Astrocyte (in vitro differentiated cells and primary cell): ENCODE measurements at regions not wholly inside any gene's neighbourhood (a gene's known extent, or its start where the extent isn't known, plus 50 kb on each side); places are given as distances from the start of the nearest gene placed in this dataset.

ENCODE experiments used
- DNase-seq: peaks from one replicate; pipeline ENCODE4 v3.0.0-alpha.2; 2010; ENCODE audit warnings: low read depth
- FAIRE-seq: peaks from 2 replicates; lab custom pipeline; 2011; peaks lifted over from hg19 to GRCh38; lab: Jason Lieb, UNC
- H2AFZ ChIP-seq: 2 replicates; pipeline ENCODE4 v1.6.0; 2012; ENCODE audit warnings: low read depth, low read length, inconsistent platforms
- H3K27ac ChIP-seq: 2 replicates; pipeline ENCODE4 v1.5.1; 2011; ENCODE audit warnings: low read depth, low read length, inconsistent platforms
- H3K27me3 ChIP-seq: 2 replicates; pipeline ENCODE4 v1.6.0; 2011; ENCODE audit warnings: low read length, inconsistent platforms; ENCODE audit not compliant: insufficient read depth
- H3K36me3 ChIP-seq: 2 replicates; pipeline ENCODE4 v1.5.1; 2011; ENCODE audit warnings: low read length, inconsistent platforms; ENCODE audit not compliant: insufficient read depth
- H3K4me1 ChIP-seq: 2 replicates; pipeline ENCODE4 v1.5.1; 2011; ENCODE audit warnings: low read length, inconsistent platforms; ENCODE audit not compliant: insufficient read depth
- H3K4me2 ChIP-seq: 2 replicates; pipeline ENCODE4 v1.6.0; 2012; ENCODE audit warnings: low read length, inconsistent platforms
- H3K4me3 ChIP-seq: 2 replicates; pipeline ENCODE4 v1.5.1; 2011; ENCODE audit warnings: low read depth, mild to moderate bottlenecking, low read length, inconsistent platforms; ENCODE audit not compliant: insufficient read depth
- H3K79me2 ChIP-seq: 2 replicates; pipeline ENCODE4 v1.6.0; 2012; ENCODE audit warnings: mild to moderate bottlenecking, low read length, inconsistent platforms; ENCODE audit not compliant: insufficient read depth
- H3K9ac ChIP-seq: 2 replicates; pipeline ENCODE4 v1.6.0; 2012; ENCODE audit warnings: mild to moderate bottlenecking, low read length, inconsistent platforms
- H3K9me3 ChIP-seq: 2 replicates; pipeline ENCODE4 v1.5.1; 2012; ENCODE audit warnings: low read depth, mild to moderate bottlenecking, low read length, inconsistent platforms; ENCODE audit not compliant: insufficient read depth
- H4K20me1 ChIP-seq: 2 replicates; pipeline ENCODE4 v1.6.0; 2012; ENCODE audit warnings: low read length, inconsistent platforms; ENCODE audit not compliant: insufficient read depth
- H3K27ac Mint-ChIP-seq: one replicate; pipeline ENCODE4 v1.8.0; 2021; ENCODE audit warnings: mild to moderate bottlenecking, mixed read lengths; ENCODE audit not compliant: unreplicated experiment
- H3K27me3 Mint-ChIP-seq: one replicate; pipeline ENCODE4 v1.8.0; 2021; ENCODE audit warnings: low read depth, mixed read lengths; ENCODE audit not compliant: unreplicated experiment
- H3K36me3 Mint-ChIP-seq: one replicate; pipeline ENCODE4 v1.8.0; 2021; ENCODE audit warnings: low read depth, mixed read lengths; ENCODE audit not compliant: unreplicated experiment
- H3K4me1 Mint-ChIP-seq: one replicate; pipeline ENCODE4 v1.8.0; 2021; ENCODE audit warnings: low read depth, mixed read lengths; ENCODE audit not compliant: unreplicated experiment
- H3K4me3 Mint-ChIP-seq: one replicate; pipeline ENCODE4 v1.8.0; 2021; ENCODE audit warnings: mild to moderate bottlenecking, moderate library complexity, mixed read lengths; ENCODE audit not compliant: unreplicated experiment
- H3K9me3 Mint-ChIP-seq: one replicate; pipeline ENCODE4 v1.8.0; 2021; ENCODE audit warnings: mild to moderate bottlenecking, mixed read lengths; ENCODE audit not compliant: unreplicated experiment
- CTCF ChIP-seq: IDR thresholded peaks from 2 replicates; pipeline ENCODE4 v1.5.1; 2011; ENCODE audit warnings: low read depth, mild to moderate bottlenecking, inconsistent platforms, low read length, moderate library complexity; ENCODE audit not compliant: insufficient read depth
- EZH2 ChIP-seq: IDR thresholded peaks from 2 replicates; pipeline ENCODE4 v1.6.1; 2012; ENCODE audit warnings: mild to moderate bottlenecking, low read length, inconsistent platforms; ENCODE audit not compliant: insufficient read depth

DNA sequence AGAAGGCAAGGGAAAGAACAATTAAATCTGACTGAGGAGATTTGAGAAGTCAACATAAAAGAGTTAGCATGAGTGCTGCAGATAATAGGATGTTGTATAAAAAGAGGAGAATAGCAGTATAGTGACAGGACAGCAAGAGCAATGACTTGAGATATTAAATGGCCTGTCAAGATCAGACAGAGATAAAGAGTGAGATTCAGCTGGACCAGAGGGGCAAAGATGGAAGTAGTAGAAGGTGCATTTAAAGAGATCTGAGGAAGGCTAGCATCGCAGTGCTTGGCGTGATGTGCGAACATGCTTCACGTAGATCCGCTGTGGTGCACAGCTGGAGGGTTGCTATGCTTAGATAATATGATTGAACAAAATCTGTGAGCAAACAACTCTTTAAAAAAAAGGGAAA, 1422.6 kb upstream of the CDH8 start:
- no peak overlapping the region for H3K27ac Mint-ChIP-seq

GRCh38 chr16:63457869-63458268, 1421.6 kb upstream of the CDH8 start:
- H4K20me1 ChIP-seq: no peaks in the 10 kb centered on the region
- no peak for DNase-seq
- no peak overlapping the region for H2AFZ ChIP-seq
- no peaks in the 10 kb centered on the region for H3K27me3 ChIP-seq
- H3K4me2 ChIP-seq: no peak overlapping the region
- no peak overlapping the region for H3K4me3 ChIP-seq
- Mint-ChIP-seq H3K27ac (no peak overlapping the region), H3K9me3 (no peaks in the 10 kb centered on the region), H3K4me1 (no peaks in the 10 kb centered on the region), H3K36me3 (no peaks in the 10 kb centered on the region), H3K4me3 (no peak overlapping the region), H3K27me3 (no peaks in the 10 kb centered on the region)
- H3K27ac ChIP-seq: no peak overlapping the region
- no peak for FAIRE-seq
- no peaks in the 10 kb centered on the region for H3K9me3 ChIP-seq
- no peaks in the 10 kb centered on the region for H3K79me2 ChIP-seq
- no peaks in the 10 kb centered on the region for H3K36me3 ChIP-seq
- TF ChIP-seq CTCF: no peak
- no peak for TF ChIP-seq EZH2
- no peak overlapping the region for H3K9ac ChIP-seq
- no peaks in the 10 kb centered on the region for H3K4me1 ChIP-seq

More for the DNA sequence above, 1422.6 kb upstream of the CDH8 start:
- FAIRE-seq (no peak), DNase-seq (no peak)
- Histone ChIP-seq H3K9me3 (no peaks in the 10 kb centered on the region), H3K79me2 (no peaks in the 10 kb centered on the region), H3K4me2 (no peak overlapping the region), H3K4me1 (no peaks in the 10 kb centered on the region), H3K4me3 (no peak overlapping the region), H3K9ac (no peak overlapping the region), H3K36me3 (no peaks in the 10 kb centered on the region), H3K27ac (no peak overlapping the region), H4K20me1 (no peaks in the 10 kb centered on the region), H3K27me3 (no peaks in the 10 kb centered on the region), H2AFZ (no peak overlapping the region)
- Mint-ChIP-seq H3K36me3 (no peaks in the 10 kb centered on the region), H3K4me3 (no peak overlapping the region), H3K9me3 (no peaks in the 10 kb centered on the region), H3K4me1 (no peaks in the 10 kb centered on the region), H3K27me3 (no peaks in the 10 kb centered on the region)
- TF ChIP-seq EZH2 (no peak), CTCF (no peak)

DNA sequence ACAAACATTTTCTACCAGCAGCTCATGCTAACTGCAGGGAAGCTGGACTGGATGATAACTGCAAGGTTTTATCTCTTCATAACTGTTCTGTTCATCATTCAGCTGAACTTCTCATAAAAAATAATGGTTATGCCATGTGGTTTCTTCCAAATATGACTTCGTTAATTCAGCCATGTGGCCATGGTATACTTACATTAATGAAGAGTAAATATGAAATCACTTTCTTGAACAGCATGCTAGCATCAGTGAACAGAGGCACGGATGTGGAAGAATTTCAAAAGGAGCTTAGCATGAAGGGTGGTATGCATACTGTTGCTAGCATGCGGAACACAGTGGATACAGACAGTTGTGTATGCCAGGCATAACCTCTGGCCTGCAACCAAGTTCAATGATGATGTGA, 1417.0 kb upstream of the CDH8 start:
- Mint-ChIP-seq H3K4me1 (no peaks in the 10 kb centered on the region), H3K27ac (no peak overlapping the region)
- FAIRE-seq: no peak

More for the DNA sequence above, 1417.0 kb upstream of the CDH8 start:
- Histone ChIP-seq H3K9me3 (no peaks in the 10 kb centered on the region), H3K4me3 (no peak overlapping the region), H3K4me2 (no peak overlapping the region), H3K27ac (no peak overlapping the region), H3K4me1 (no peaks in the 10 kb centered on the region), H3K36me3 (no peaks in the 10 kb centered on the region), H3K79me2 (no peaks in the 10 kb centered on the region), H3K9ac (no peak overlapping the region), H2AFZ (no peak overlapping the region), H4K20me1 (no peaks in the 10 kb centered on the region), H3K27me3 (no peaks in the 10 kb centered on the region)
- H3K36me3 Mint-ChIP-seq: no peaks in the 10 kb centered on the region
- TF ChIP-seq CTCF (no peak), EZH2 (no peak)
- no peak for DNase-seq
- H3K27me3 Mint-ChIP-seq: no peaks in the 10 kb centered on the region
- H3K4me3 Mint-ChIP-seq: no peak overlapping the region
- no peaks in the 10 kb centered on the region for H3K9me3 Mint-ChIP-seq
